Liver (tissue), 7 donors: ENCODE measurements at regions not wholly inside any gene's neighbourhood (a gene's known extent, or its start where the extent isn't known, plus 50 kb on each side); places are given as distances from the start of the nearest gene placed in this dataset.

Experiments used
- DNase-seq: peaks from one replicate; pipeline ENCODE4 v3.0.0-alpha.2; 2017; ENCODE audit warnings: low spot score
- H3K27ac ChIP-seq, 2 donors: one replicate each; pipeline ENCODE4 v1.7.0; 2013; ENCODE audit warnings: inconsistent platforms in 2 of 2, low read length in 2 of 2, control low read depth in 1 of 2, low read depth in 1 of 2, mild to moderate bottlenecking in 1 of 2
- H3K27me3 ChIP-seq, 4 donors: one replicate each; pipeline versions ENCODE4 v1.6.1 to v1.7.0; 2013; ENCODE audit warnings: low read length in 3 of 4, inconsistent platforms in 1 of 4, mild to moderate bottlenecking in 1 of 4, moderate library complexity in 1 of 4; ENCODE audit not compliant: control insufficient read depth in 4 of 4, insufficient read depth in 4 of 4
- H3K36me3 ChIP-seq, 4 donors: one replicate each; pipeline versions ENCODE4 v1.6.1 to v1.7.0; 2013; ENCODE audit warnings: low read length in 3 of 4, mild to moderate bottlenecking in 3 of 4, low read depth in 1 of 4, moderate library complexity in 1 of 4; ENCODE audit not compliant: control insufficient read depth in 4 of 4, insufficient read depth in 3 of 4
- H3K4me1 ChIP-seq, 4 donors: one replicate each; pipeline versions ENCODE4 v1.6.1 to v1.7.0; 2013; ENCODE audit warnings: low read length in 3 of 4, mild to moderate bottlenecking in 3 of 4, moderate library complexity in 1 of 4; ENCODE audit not compliant: control insufficient read depth in 4 of 4, insufficient read depth in 4 of 4
- H3K4me3 ChIP-seq, 3 donors: one replicate each; pipeline versions ENCODE4 v1.6.1 to v1.7.0; 2013; ENCODE audit warnings: low read length in 3 of 3, control low read depth in 1 of 3, low read depth in 1 of 3, mild to moderate bottlenecking in 1 of 3
- H3K9ac ChIP-seq, 2 donors: one replicate each; pipeline ENCODE4 v1.7.0; 2013; ENCODE audit warnings: low read length in 2 of 2, mild to moderate bottlenecking in 2 of 2, moderate library complexity in 2 of 2, control low read depth in 1 of 2, low read depth in 1 of 2
- H3K9me3 ChIP-seq, 4 donors: one replicate each; pipeline versions ENCODE4 v1.6.1 to v1.7.0; 2013; ENCODE audit warnings: low read length in 3 of 4; ENCODE audit not compliant: control insufficient read depth in 4 of 4
- EGR1 ChIP-seq, 2 donors: IDR thresholded peaks; 2 replicates each; pipeline ENCODE4 v1.6.1; 2016 to 2018; ENCODE audit warnings: antibody characterized with exemption in 2 of 2, low read depth in 2 of 2
- FOXA2 ChIP-seq: IDR thresholded peaks from 2 replicates; pipeline ENCODE4 v1.6.1; 2016; ENCODE audit warnings: antibody characterized with exemption
- HNF4G ChIP-seq: IDR thresholded peaks from 2 replicates; pipeline ENCODE4 v1.6.1; 2016; ENCODE audit warnings: antibody characterized with exemption
- JUND ChIP-seq, 2 donors: IDR thresholded peaks; 2 replicates each; pipeline ENCODE4 v1.6.1; 2016; ENCODE audit warnings: antibody characterized with exemption in 2 of 2
- NR2F2 ChIP-seq: IDR thresholded peaks from 2 replicates; pipeline ENCODE4 v1.6.1; 2016; ENCODE audit warnings: antibody characterized with exemption
- RAD21 ChIP-seq, 2 donors: IDR thresholded peaks; 2 replicates each; pipeline ENCODE4 v1.6.1; 2016; ENCODE audit warnings: antibody characterized with exemption in 2 of 2, mild to moderate bottlenecking in 2 of 2
- RXRA ChIP-seq, 2 donors: IDR thresholded peaks; 2 replicates each; pipeline ENCODE4 v1.6.1; 2017 to 2018; ENCODE audit warnings: antibody characterized with exemption in 2 of 2, mild to moderate bottlenecking in 1 of 2
- SP1 ChIP-seq: IDR thresholded peaks from 2 replicates; pipeline ENCODE4 v1.6.1; 2018; ENCODE audit warnings: antibody characterized with exemption, mild to moderate bottlenecking
- TAF1 ChIP-seq: conservative IDR thresholded peaks from 2 replicates; pipeline ENCODE4 v1.6.1; 2016; ENCODE audit warnings: antibody characterized with exemption, mild to moderate bottlenecking
- YY1 ChIP-seq: IDR thresholded peaks from 2 replicates; pipeline ENCODE4 v1.6.1; 2016; ENCODE audit warnings: antibody characterized with exemption, mild to moderate bottlenecking
- WGBS: extraction: QIAGEN DNeasy Blood & Tissue Kit; methylation state at CpG from one replicate; pipeline ENCODE4 v1.1.7; 2013; 5-methylcytosine and 5-hydroxymethylcytosine counted together
- TF ChIP-seq, protein P1 (sequence below): IDR thresholded peaks from 2 replicates; pipeline ENCODE4 v1.6.1; 2016; ENCODE audit warnings: antibody characterized with exemption
- TF ChIP-seq, protein P2 (sequence below): IDR thresholded peaks from 2 replicates; pipeline ENCODE4 v1.6.1; 2016; ENCODE audit warnings: antibody characterized with exemption
- TF ChIP-seq, protein P3 (sequence below): IDR thresholded peaks from 2 replicates; pipeline ENCODE4 v1.6.1; 2016; ENCODE audit warnings: antibody characterized with exemption
- TF ChIP-seq, protein P4 (sequence below): IDR thresholded peaks from 2 replicates; pipeline ENCODE4 v1.6.1; 2016; ENCODE audit warnings: antibody characterized with exemption, mild to moderate bottlenecking
- donor health status: healthy.
- donor health status: healthy.
- donor health status: healthy.
- donor health status: healthy.

DNA sequence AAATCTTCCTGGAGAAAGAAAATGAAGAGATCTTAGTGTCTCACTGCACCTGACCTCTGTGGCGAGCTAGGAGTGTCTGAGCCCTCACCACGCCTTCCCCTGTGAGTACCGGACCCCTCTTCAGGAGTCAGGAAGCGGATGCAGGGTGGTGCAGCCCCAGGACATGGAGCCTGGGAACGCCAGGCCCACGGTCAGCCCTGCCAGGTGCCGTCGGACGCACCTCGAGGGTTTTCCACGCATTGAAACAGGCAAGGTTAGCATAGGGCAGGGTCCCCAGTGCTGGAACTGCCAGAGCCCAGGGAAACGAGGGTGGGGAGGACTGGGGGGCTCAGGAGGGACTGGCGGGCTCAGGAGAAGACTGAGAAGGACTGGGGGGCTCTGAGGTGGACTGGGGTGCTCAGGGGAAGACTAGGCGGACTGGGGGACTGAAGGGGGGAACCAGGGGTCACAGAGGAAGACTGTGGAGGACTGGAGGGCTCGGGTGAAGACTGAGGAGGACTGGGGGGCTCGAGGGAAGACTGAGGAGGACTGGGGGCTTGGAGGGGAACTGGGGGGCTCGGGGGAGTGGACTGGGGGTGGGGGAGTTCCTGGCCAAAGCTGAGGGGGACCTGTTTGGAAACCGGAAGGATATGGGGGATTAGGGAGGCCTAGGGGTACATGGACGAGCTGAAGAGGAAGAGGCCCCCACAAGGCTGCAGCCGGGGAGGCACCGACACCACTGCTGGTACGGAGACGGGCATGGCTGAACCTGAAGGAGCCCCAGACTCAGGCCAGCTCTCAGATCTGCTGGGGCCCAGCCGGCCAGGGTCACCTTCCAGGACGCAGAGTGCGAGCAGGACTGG, 65.2 kb upstream of the SNTG2 start:
- H3K27ac ChIP-seq = no peak overlapping the region
- no peaks in the 10 kb centered on the region for H3K9me3 ChIP-seq
- H3K9ac ChIP-seq = no peak overlapping the region
- H3K4me1 ChIP-seq = no peaks in the 10 kb centered on the region
- DNase-seq = peak; percentile 19
- no peaks in the 10 kb centered on the region for H3K36me3 ChIP-seq
- TF ChIP-seq FOXA2 = no peak
- TF ChIP-seq JUND (IDR thresholded peaks at IDR 0.05) = no peak
- no peak for TF ChIP-seq TAF1
- TF ChIP-seq, protein P1, sequence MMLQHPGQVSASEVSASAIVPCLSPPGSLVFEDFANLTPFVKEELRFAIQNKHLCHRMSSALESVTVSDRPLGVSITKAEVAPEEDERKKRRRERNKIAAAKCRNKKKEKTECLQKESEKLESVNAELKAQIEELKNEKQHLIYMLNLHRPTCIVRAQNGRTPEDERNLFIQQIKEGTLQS = no peak
- TF ChIP-seq YY1 = no peak
- no peak for TF ChIP-seq NR2F2
- no peak for TF ChIP-seq SP1
- TF ChIP-seq, protein P2, sequence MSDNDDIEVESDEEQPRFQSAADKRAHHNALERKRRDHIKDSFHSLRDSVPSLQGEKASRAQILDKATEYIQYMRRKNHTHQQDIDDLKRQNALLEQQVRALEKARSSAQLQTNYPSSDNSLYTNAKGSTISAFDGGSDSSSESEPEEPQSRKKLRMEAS = no peak
- TF ChIP-seq HNF4G = no peak
- H3K4me3 ChIP-seq = no peak overlapping the region
- 69% methylated on average over 26 of the region's 26 CpGs for WGBS
- peaks cover 0 to 10% (median 0%) of the 10 kb centered on the region in 4 donors for H3K27me3 ChIP-seq

DNA sequence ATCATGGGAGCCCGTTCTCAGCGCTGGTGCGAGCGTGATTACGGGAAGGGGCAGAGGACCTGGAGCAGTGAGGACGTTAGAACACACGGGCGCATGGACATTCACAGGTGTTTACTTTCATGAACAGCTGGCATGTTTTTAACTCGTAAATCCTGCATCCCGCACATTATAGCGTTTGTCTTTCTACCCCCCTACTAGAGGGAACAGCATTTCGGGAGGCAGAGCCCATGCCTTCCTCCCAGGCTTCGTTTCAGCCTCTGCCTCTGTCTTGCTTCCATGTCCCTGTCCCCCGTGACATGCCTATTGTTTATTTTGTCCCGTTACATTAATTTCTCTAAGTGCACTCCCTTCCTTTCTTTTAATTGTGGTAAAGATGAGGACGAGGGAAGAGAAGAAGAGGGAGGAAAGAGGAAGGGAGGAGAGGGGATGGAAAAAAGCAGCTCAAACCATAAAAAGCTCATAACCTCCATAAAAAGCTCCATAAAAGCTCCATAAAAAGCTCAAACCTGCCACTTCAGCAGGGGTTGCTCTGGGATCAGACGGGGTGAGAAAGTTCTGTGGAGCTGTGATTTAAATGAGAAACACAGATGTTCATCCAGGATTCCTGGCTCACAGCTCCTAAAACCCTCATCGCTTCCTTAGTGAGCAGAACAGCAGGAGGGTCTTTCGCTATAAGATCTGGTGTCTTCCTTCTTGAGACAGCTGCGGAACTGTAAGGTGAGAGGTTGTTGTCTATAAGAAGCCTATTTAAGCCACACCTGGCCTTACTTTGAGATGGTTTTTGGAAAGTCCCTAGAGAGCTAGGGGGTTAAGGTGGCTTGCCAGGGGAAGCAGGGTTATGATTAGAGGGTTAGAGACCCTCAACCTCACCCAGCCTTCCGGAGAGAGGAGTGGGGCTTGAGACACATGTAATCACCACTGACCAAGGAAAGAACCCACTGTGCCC, 66.6 kb upstream of the SNTG2 start:
- Histone ChIP-seq H3K36me3 (no peaks in the 10 kb centered on the region), H3K9ac (no peak overlapping the region), H3K4me3 (no peak overlapping the region), H3K27ac (no peak overlapping the region), H3K9me3 (no peaks in the 10 kb centered on the region), H3K4me1 (no peaks in the 10 kb centered on the region), H3K27me3 (peaks cover 0 to 11% (median 0%) of the 10 kb centered on the region in 4 donors)
- WGBS = 58% methylated on average over 21 of the region's 21 CpGs
- TF ChIP-seq RXRA (IDR thresholded peaks at IDR 0.05) = no peak
- TF ChIP-seq YY1 = no peak
- TF ChIP-seq, protein P3, sequence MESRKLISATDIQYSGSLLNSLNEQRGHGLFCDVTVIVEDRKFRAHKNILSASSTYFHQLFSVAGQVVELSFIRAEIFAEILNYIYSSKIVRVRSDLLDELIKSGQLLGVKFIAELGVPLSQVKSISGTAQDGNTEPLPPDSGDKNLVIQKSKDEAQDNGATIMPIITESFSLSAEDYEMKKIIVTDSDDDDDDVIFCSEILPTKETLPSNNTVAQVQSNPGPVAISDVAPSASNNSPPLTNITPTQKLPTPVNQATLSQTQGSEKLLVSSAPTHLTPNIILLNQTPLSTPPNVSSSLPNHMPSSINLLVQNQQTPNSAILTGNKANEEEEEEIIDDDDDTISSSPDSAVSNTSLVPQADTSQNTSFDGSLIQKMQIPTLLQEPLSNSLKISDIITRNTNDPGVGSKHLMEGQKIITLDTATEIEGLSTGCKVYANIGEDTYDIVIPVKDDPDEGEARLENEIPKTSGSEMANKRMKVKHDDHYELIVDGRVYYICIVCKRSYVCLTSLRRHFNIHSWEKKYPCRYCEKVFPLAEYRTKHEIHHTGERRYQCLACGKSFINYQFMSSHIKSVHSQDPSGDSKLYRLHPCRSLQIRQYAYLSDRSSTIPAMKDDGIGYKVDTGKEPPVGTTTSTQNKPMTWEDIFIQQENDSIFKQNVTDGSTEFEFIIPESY = no peak
- no peak for TF ChIP-seq HNF4G
- TF ChIP-seq RAD21 (IDR thresholded peaks at IDR 0.05) = no peak
- no peak for TF ChIP-seq JUND (IDR thresholded peaks at IDR 0.05)
- no peak for TF ChIP-seq FOXA2
- no peak for TF ChIP-seq NR2F2
- no peak for TF ChIP-seq EGR1 (IDR thresholded peaks at IDR 0.05; ENCODE audit: low read depth in 2 of 2)
- TF ChIP-seq SP1 = no peak
- TF ChIP-seq, protein P2 = no peak
- TF ChIP-seq, protein P4, sequence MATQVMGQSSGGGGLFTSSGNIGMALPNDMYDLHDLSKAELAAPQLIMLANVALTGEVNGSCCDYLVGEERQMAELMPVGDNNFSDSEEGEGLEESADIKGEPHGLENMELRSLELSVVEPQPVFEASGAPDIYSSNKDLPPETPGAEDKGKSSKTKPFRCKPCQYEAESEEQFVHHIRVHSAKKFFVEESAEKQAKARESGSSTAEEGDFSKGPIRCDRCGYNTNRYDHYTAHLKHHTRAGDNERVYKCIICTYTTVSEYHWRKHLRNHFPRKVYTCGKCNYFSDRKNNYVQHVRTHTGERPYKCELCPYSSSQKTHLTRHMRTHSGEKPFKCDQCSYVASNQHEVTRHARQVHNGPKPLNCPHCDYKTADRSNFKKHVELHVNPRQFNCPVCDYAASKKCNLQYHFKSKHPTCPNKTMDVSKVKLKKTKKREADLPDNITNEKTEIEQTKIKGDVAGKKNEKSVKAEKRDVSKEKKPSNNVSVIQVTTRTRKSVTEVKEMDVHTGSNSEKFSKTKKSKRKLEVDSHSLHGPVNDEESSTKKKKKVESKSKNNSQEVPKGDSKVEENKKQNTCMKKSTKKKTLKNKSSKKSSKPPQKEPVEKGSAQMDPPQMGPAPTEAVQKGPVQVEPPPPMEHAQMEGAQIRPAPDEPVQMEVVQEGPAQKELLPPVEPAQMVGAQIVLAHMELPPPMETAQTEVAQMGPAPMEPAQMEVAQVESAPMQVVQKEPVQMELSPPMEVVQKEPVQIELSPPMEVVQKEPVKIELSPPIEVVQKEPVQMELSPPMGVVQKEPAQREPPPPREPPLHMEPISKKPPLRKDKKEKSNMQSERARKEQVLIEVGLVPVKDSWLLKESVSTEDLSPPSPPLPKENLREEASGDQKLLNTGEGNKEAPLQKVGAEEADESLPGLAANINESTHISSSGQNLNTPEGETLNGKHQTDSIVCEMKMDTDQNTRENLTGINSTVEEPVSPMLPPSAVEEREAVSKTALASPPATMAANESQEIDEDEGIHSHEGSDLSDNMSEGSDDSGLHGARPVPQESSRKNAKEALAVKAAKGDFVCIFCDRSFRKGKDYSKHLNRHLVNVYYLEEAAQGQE = no peak
- no peak for TF ChIP-seq TAF1
- DNase-seq = no peak
